ENCODE measurements at regions not wholly inside any gene's neighbourhood (a gene's known extent, or its start where the extent isn't known, plus 50 kb on each side); places are given as distances from the start of the nearest gene placed in this dataset.

GRCh38 chr5:125153231-125153630 lies 406.8 kb upstream of the ZNF608 start:
- DNase-seq (no peak), ATAC-seq (no peak)
- intact Hi-C loops (cut with DNase I, micrococcal nuclease), result no loop called here

- DNase-seq (no peak), ATAC-seq (no peak)
- intact Hi-C loops (cut with DNase I, micrococcal nuclease), result no loop called here
These were observed 408.1 kb upstream of the ZNF608 start for GRCh38 chr5:125154301-125155110.

- ATAC-seq (no peak), DNase-seq (no peak)
- intact Hi-C loops (cut with DNase I, micrococcal nuclease), result no loop called here
These were observed 414.5 kb upstream of the ZNF608 start for GRCh38 chr5:125160787-125161502.

GRCh38 chr5:125162714-125163113 lies 416.3 kb upstream of the ZNF608 start:
- no peak for ATAC-seq
- no peak for DNase-seq
- intact Hi-C loops (cut with DNase I, micrococcal nuclease), result no loop called here

- DNase-seq, result no peak
- intact Hi-C loops (cut with DNase I, micrococcal nuclease), result no loop called here
- no peak for ATAC-seq
These were observed 423.0 kb upstream of the ZNF608 start for GRCh38 chr5:125169396-125169795.

GRCh38 chr5:125171641-125172040 lies 425.2 kb upstream of the ZNF608 start:
- ATAC-seq (no peak), DNase-seq (no peak)
- intact Hi-C loops (cut with DNase I, micrococcal nuclease), result no loop called here

GRCh38 chr5:125175348-125176004 lies 429.0 kb upstream of the ZNF608 start:
- intact Hi-C loops (cut with DNase I, micrococcal nuclease), result no loop called here
- ATAC-seq (peak; percentile 51), DNase-seq (no peak)

GRCh38 chr5:125176005-125176390 lies 429.6 kb upstream of the ZNF608 start:
- DNase-seq, result no peak
- peak; percentile 95 for ATAC-seq

GRCh38 chr5:125177340-125177739 lies 430.9 kb upstream of the ZNF608 start:
- DNase-seq (no peak), ATAC-seq (no peak)
- intact Hi-C loops (cut with DNase I, micrococcal nuclease), result no loop called here

More at GRCh38 chr5:125176005-125176390, 429.6 kb upstream of the ZNF608 start:
- intact Hi-C loops (cut with DNase I, micrococcal nuclease), result no loop called here

GRCh38 chr5:125179612-125180011 lies 433.2 kb upstream of the ZNF608 start:
- intact Hi-C loops (cut with DNase I, micrococcal nuclease), result no loop called here
- DNase-seq (no peak), ATAC-seq (no peak)

- intact Hi-C loops (cut with DNase I, micrococcal nuclease), result no loop called here
- ATAC-seq, result no peak
- no peak for DNase-seq
These were observed 433.9 kb upstream of the ZNF608 start for GRCh38 chr5:125180231-125180829.

- intact Hi-C loops (cut with DNase I, micrococcal nuclease), result no loop called here
- ATAC-seq (no peak), DNase-seq (no peak)
These were observed 434.7 kb upstream of the ZNF608 start for GRCh38 chr5:125181159-125181558.

GRCh38 chr5:125181955-125182354 lies 435.5 kb upstream of the ZNF608 start:
- intact Hi-C loops (cut with DNase I, micrococcal nuclease), result no loop called here
- DNase-seq (no peak), ATAC-seq (no peak)

GRCh38 chr5:125185740-125186139 lies 439.3 kb upstream of the ZNF608 start:
- no peak for DNase-seq
- no peak for ATAC-seq
- intact Hi-C loops (cut with DNase I, micrococcal nuclease), result no loop called here

- ATAC-seq, result no peak
- no peak for DNase-seq
- intact Hi-C loops (cut with DNase I, micrococcal nuclease), result no loop called here
These were observed 440.5 kb upstream of the ZNF608 start for GRCh38 chr5:125186911-125187375.

- intact Hi-C loops (cut with DNase I, micrococcal nuclease), result no loop called here
- DNase-seq, result no peak
- ATAC-seq, result no peak
These were observed 443.1 kb upstream of the ZNF608 start for GRCh38 chr5:125189531-125189941.

- intact Hi-C loops (cut with DNase I, micrococcal nuclease), result no loop called here
- ATAC-seq, result no peak
- no peak for DNase-seq
These were observed 444.0 kb upstream of the ZNF608 start for GRCh38 chr5:125190232-125191087.

- DNase-seq, result no peak
- intact Hi-C loops (cut with DNase I, micrococcal nuclease), result no loop called here
- no peak for ATAC-seq
These were observed 448.4 kb upstream of the ZNF608 start for GRCh38 chr5:125194883-125195282.

All from left colon (tissue), 2 donors.